Lower leg skin (tissue), 3 donors: ENCODE measurements at regions not wholly inside any gene's neighbourhood (a gene's known extent, or its start where the extent isn't known, plus 50 kb on each side); places are given as distances from the start of the nearest gene placed in this dataset.

Experiments used
- POLR2A ChIP-seq, 2 donors: fragments of 450-650 bp; IDR thresholded peaks; one replicate each; pipeline ENCODE4 v1.6.1; 2016 to 2017; ENCODE audit warnings: antibody characterized with exemption in 2 of 2, mild to moderate bottlenecking in 1 of 2, moderate library complexity in 1 of 2
- TF ChIP-seq, protein P1 (sequence below), 3 donors: fragments of 450-650 bp; IDR thresholded peaks; one replicate each; pipeline ENCODE4 v1.5.1; 2016; ENCODE audit warnings: antibody characterized with exemption in 3 of 3, mild to moderate bottlenecking in 3 of 3, moderate library complexity in 2 of 3

DNA sequence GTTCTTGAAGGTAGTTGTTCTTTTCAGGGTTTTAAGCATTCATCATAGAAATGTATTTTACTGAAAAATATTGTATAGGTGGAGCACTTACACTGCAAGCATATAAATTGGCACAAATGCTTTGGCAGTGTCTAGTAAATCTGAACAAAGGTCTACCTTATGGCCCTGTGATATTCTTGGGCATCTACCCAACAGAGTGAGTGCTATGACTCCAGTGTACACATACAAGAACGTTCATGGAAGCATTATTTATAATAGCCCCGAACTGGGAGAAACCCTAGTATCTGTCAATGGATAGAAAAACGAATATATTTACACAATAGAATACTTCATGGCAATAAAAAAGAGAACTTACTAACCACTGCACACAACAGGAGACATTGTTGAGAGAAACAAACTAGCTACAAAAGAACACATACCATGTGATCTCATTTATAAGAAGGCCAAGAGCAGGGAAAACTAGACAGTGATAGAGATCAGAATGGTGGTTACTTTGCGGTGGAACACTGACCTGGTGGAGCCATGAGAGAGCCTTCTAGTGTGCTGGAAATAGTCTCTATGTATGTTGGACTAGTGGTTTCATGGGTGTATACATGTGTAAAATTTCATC, 96.0 kb downstream of the MAB21L3 start:
- TF ChIP-seq, protein P1, sequence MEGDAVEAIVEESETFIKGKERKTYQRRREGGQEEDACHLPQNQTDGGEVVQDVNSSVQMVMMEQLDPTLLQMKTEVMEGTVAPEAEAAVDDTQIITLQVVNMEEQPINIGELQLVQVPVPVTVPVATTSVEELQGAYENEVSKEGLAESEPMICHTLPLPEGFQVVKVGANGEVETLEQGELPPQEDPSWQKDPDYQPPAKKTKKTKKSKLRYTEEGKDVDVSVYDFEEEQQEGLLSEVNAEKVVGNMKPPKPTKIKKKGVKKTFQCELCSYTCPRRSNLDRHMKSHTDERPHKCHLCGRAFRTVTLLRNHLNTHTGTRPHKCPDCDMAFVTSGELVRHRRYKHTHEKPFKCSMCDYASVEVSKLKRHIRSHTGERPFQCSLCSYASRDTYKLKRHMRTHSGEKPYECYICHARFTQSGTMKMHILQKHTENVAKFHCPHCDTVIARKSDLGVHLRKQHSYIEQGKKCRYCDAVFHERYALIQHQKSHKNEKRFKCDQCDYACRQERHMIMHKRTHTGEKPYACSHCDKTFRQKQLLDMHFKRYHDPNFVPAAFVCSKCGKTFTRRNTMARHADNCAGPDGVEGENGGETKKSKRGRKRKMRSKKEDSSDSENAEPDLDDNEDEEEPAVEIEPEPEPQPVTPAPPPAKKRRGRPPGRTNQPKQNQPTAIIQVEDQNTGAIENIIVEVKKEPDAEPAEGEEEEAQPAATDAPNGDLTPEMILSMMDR (IDR thresholded peaks at IDR 0.05) = no peak
- no peak for TF ChIP-seq POLR2A (IDR thresholded peaks at IDR 0.05)
